H1 (cell line): ENCODE measurements at regions not wholly inside any gene's neighbourhood (a gene's known extent, or its start where the extent isn't known, plus 50 kb on each side); places are given as distances from the start of the nearest gene placed in this dataset.

Experiments
- CTCF ChIA-PET: fragments of 300-600 bp; sonication (Branson Sonifier 250); formaldehyde crosslinking; loops from one replicate; lab custom pipeline; 2021; ENCODE audit not compliant: partially characterized antibody; lab: Charles Lee
- POLR2A ChIA-PET: fragments of 300-600 bp; sonication (Branson Sonifier 250); formaldehyde crosslinking; loops from one replicate; lab custom pipeline; 2021; ENCODE audit warnings: inconsistent platforms; ENCODE audit not compliant: partially characterized antibody; lab: Charles Lee
- DNase-seq, 2 experiments: peaks; one replicate each; pipeline versions ENCODE4 v3.0.0 to v3.0.0-alpha.2; 2010 to 2022; ENCODE audit warnings: low spot score in 2 of 2, low read depth in 1 of 2, mixed read lengths in 1 of 2
- FAIRE-seq: peaks from 2 replicates; lab custom pipeline; 2011; peaks lifted over from hg19 to GRCh38; lab: Jason Lieb, UNC
- H2AFZ ChIP-seq: 2 replicates; pipeline ENCODE4 v1.8.1; 2012; ENCODE audit warnings: low read length, inconsistent platforms
- H2AK5ac ChIP-seq: 2 replicates; pipeline ENCODE4 v1.6.1; 2013; ENCODE audit warnings: low read depth, low read length
- H2BK120ac ChIP-seq: replicated peaks from 2 replicates; pipeline ENCODE3; 2013; ENCODE audit warnings: low read depth, low read length, inconsistent platforms
- H2BK12ac ChIP-seq: 2 replicates; pipeline ENCODE4 v1.6.1; 2013; ENCODE audit warnings: low read depth, low read length
- H2BK15ac ChIP-seq: 2 replicates; pipeline ENCODE4 v1.6.1; 2013; ENCODE audit warnings: low read length
- H2BK20ac ChIP-seq: 2 replicates; pipeline ENCODE4 v1.6.1; 2013; ENCODE audit warnings: low read length
- H2BK5ac ChIP-seq: 2 replicates; pipeline ENCODE4 v1.6.1; 2013; ENCODE audit warnings: low read depth, low read length
- H3K14ac ChIP-seq: 2 replicates; pipeline ENCODE4 v1.6.1; 2013; ENCODE audit warnings: inconsistent platforms; ENCODE audit not compliant: insufficient read length
- H3K18ac ChIP-seq: 2 replicates; pipeline ENCODE4 v1.6.1; 2013; ENCODE audit warnings: low read length; ENCODE audit errors: extremely low read depth
- H3K23ac ChIP-seq: 2 replicates; pipeline ENCODE4 v1.6.1; 2013; ENCODE audit warnings: inconsistent platforms; ENCODE audit not compliant: insufficient read length
- H3K23me2 ChIP-seq: 2 replicates; pipeline ENCODE4 v1.6.1; 2013; ENCODE audit warnings: low read depth, low read length
- H3K27ac ChIP-seq: 2 replicates; pipeline ENCODE4 v1.6.1; 2011; ENCODE audit warnings: low read depth, low read length, inconsistent platforms
- H3K27me3 ChIP-seq, 4 experiments: replicated peaks in 1 of 4; 1 replicate in 1 of 4; 2 replicates in 3 of 4; pipeline versions ENCODE4 v1.6.1 to v1.8.1; 2011 to 2013; ENCODE audit warnings: low read length in 3 of 4, mild to moderate bottlenecking in 3 of 4, inconsistent platforms in 2 of 4, mixed read lengths in 2 of 4, moderate library complexity in 1 of 4; ENCODE audit not compliant: control insufficient read depth in 3 of 4, insufficient read depth in 3 of 4; ENCODE audit errors: extremely low read depth in 1 of 4
- H3K36me3 ChIP-seq, 4 experiments: 2 replicates each; pipeline versions ENCODE4 v1.6.1 to v1.8.1; 2011 to 2013; ENCODE audit warnings: mild to moderate bottlenecking in 4 of 4, low read length in 3 of 4, moderate library complexity in 2 of 4, control low read depth in 1 of 4, inconsistent platforms in 1 of 4; ENCODE audit not compliant: insufficient read depth in 4 of 4, control insufficient read depth in 2 of 4
- H3K4ac ChIP-seq: replicated peaks from 2 replicates; pipeline ENCODE3; 2013; ENCODE audit warnings: low read length, low read depth, mixed read lengths, inconsistent platforms; ENCODE audit not compliant: insufficient read length
- H3K4me1 ChIP-seq, 4 experiments: replicated peaks in 1 of 4; 1 replicate in 1 of 4; 2 replicates in 3 of 4; pipeline versions ENCODE4 v1.6.1 to v1.8.1; 2011 to 2013; ENCODE audit warnings: low read length in 3 of 4, inconsistent platforms in 2 of 4, mixed read lengths in 1 of 4; ENCODE audit not compliant: insufficient read depth in 4 of 4, control insufficient read depth in 3 of 4
- H3K4me2 ChIP-seq, 2 experiments: 2 replicates each; pipeline versions ENCODE4 v1.6.1 to v1.8.1; 2011 to 2013; ENCODE audit warnings: low read depth in 2 of 2, low read length in 2 of 2, control low read depth in 1 of 2, inconsistent platforms in 1 of 2, mild to moderate bottlenecking in 1 of 2; ENCODE audit not compliant: insufficient read depth in 1 of 2
- H3K4me3 ChIP-seq, 4 experiments: fragments of 200-600, 300-600 bp in 1 of 4; sonication (generic), shearing (Covaris generic), sonication (Bioruptor Twin) in 1 of 4; 2 replicates each; pipeline versions ENCODE4 v1.5.1 to v1.8.1; 2011 to 2016; ENCODE audit warnings: low read length in 4 of 4, low read depth in 3 of 4, control low read depth in 2 of 4, inconsistent platforms in 2 of 4, mild to moderate bottlenecking in 2 of 4, mixed read lengths in 1 of 4, moderate library complexity in 1 of 4; ENCODE audit not compliant: insufficient read depth in 2 of 4; ENCODE audit errors: extremely low read depth in 1 of 4
- H3K56ac ChIP-seq: replicated peaks from 2 replicates; pipeline ENCODE3; 2013; ENCODE audit warnings: low read depth, mild to moderate bottlenecking, mixed read lengths, low read length, inconsistent platforms; ENCODE audit not compliant: insufficient read length
- H3K79me1 ChIP-seq: 2 replicates; pipeline ENCODE4 v1.6.1; 2013; ENCODE audit warnings: low read depth, low read length, control low read depth
- H3K79me2 ChIP-seq, 2 experiments: 2 replicates each; pipeline versions ENCODE4 v1.6.1 to v1.8.1; 2012 to 2013; ENCODE audit warnings: low read length in 2 of 2, mild to moderate bottlenecking in 2 of 2, inconsistent platforms in 1 of 2; ENCODE audit not compliant: insufficient read depth in 2 of 2, control insufficient read depth in 1 of 2
- H3K9ac ChIP-seq, 4 experiments: replicated peaks in 1 of 4; 1 replicate in 1 of 4; 2 replicates in 3 of 4; pipeline versions ENCODE4 v1.6.1 to v1.8.1; 2011 to 2013; ENCODE audit warnings: low read depth in 3 of 4, low read length in 3 of 4, control low read depth in 2 of 4, mild to moderate bottlenecking in 2 of 4, moderate library complexity in 2 of 4, inconsistent platforms in 1 of 4; ENCODE audit errors: extremely low read depth in 1 of 4
- H3K9me3 ChIP-seq, 2 experiments: 2 replicates each; pipeline versions ENCODE4 v1.6.1 to v1.8.1; 2012 to 2013; ENCODE audit warnings: mild to moderate bottlenecking in 2 of 2, moderate library complexity in 2 of 2, control low read depth in 1 of 2, inconsistent platforms in 1 of 2, low read depth in 1 of 2, low read length in 1 of 2, mixed read lengths in 1 of 2; ENCODE audit not compliant: insufficient read depth in 2 of 2
- H4K20me1 ChIP-seq, 2 experiments: replicated peaks in 1 of 2; 2 replicates each; pipeline versions ENCODE3 to v1.8.1; 2011 to 2013; ENCODE audit warnings: inconsistent platforms in 2 of 2, low read length in 2 of 2, mild to moderate bottlenecking in 1 of 2; ENCODE audit not compliant: insufficient read depth in 2 of 2, control insufficient read depth in 1 of 2
- H4K5ac ChIP-seq: 2 replicates; pipeline ENCODE4 v1.6.1; 2013; ENCODE audit warnings: low read length, low read depth, mixed read lengths, inconsistent platforms; ENCODE audit not compliant: insufficient read length
- H4K8ac ChIP-seq: 2 replicates; pipeline ENCODE4 v1.8.0; 2013; ENCODE audit warnings: mild to moderate bottlenecking, moderate library complexity, low read length, inconsistent platforms; ENCODE audit not compliant: insufficient read depth; ENCODE audit errors: extremely low read depth
- H4K91ac ChIP-seq: replicated peaks from 2 replicates; pipeline ENCODE3; 2013; ENCODE audit warnings: low read length, mixed read lengths, inconsistent platforms; ENCODE audit not compliant: insufficient read length
- ASH2L ChIP-seq: fragments of 200-600, 300-600 bp; sonication (generic); IDR thresholded peaks from one replicate; pipeline ENCODE4 v1.7.1; 2017; ENCODE audit warnings: low read length
- CEBPB ChIP-seq: IDR thresholded peaks from 2 replicates; pipeline ENCODE4 v1.6.1; 2012; ENCODE audit warnings: low read depth, low read length
- CHD2 ChIP-seq: IDR thresholded peaks from 2 replicates; pipeline ENCODE4 v1.6.1; 2012; ENCODE audit warnings: low read length, improper control_type of control experiment
- EGR1 ChIP-seq: IDR thresholded peaks from 2 replicates; pipeline ENCODE4 v1.6.1; 2011; ENCODE audit warnings: low read depth, low read length, borderline replicate concordance
- GTF2F1 ChIP-seq: IDR thresholded peaks from 2 replicates; pipeline ENCODE4 v1.6.1; 2012; ENCODE audit warnings: low read depth, low read length, improper control_type of control experiment, borderline replicate concordance
- HDAC2 ChIP-seq, 2 experiments: fragments of 300-600 bp in 1 of 2; sonication (generic) in 1 of 2; IDR thresholded peaks; 2 replicates each; pipeline ENCODE4 v1.6.1; 2011 to 2012; ENCODE audit warnings: low read depth in 2 of 2, low read length in 2 of 2, mild to moderate bottlenecking in 2 of 2, moderate library complexity in 2 of 2, borderline replicate concordance in 1 of 2, inconsistent platforms in 1 of 2
- KDM5A ChIP-seq: fragments of 200-600 bp; IDR thresholded peaks from 2 replicates; pipeline ENCODE4 v1.7.1; 2012; ENCODE audit warnings: mild to moderate bottlenecking, low read length, inconsistent platforms, mixed read lengths
- SUZ12 ChIP-seq: fragments of 200-600 bp; sonication (generic); IDR thresholded peaks from 2 replicates; pipeline ENCODE4 v1.6.1; 2012; ENCODE audit warnings: mild to moderate bottlenecking, inconsistent platforms, low read length, moderate library complexity, mixed read lengths
- TAF1 ChIP-seq: IDR thresholded peaks from 2 replicates; pipeline ENCODE4 v1.6.1; 2011; ENCODE audit warnings: mild to moderate bottlenecking, low read depth, low read length
- USF2 ChIP-seq: IDR thresholded peaks from 2 replicates; pipeline ENCODE4 v1.6.1; 2011; ENCODE audit warnings: low read length, improper control_type of control experiment
- YY1 ChIP-seq: IDR thresholded peaks from 2 replicates; pipeline ENCODE4 v1.6.1; 2011; ENCODE audit warnings: low read depth, mild to moderate bottlenecking, low read length
- TF ChIP-seq, protein P1 (sequence below), 3 experiments: IDR thresholded peaks; 1 replicate in 2 of 3; 2 replicates in 1 of 3; pipeline versions ENCODE4 v1.5.1 to v1.6.1; 2011; ENCODE audit warnings: low read length in 3 of 3, mild to moderate bottlenecking in 3 of 3, inconsistent platforms in 2 of 3, low read depth in 1 of 3, moderate library complexity in 1 of 3; ENCODE audit not compliant: insufficient read depth in 1 of 3; ENCODE audit errors: control extremely low read depth in 1 of 3

DNA sequence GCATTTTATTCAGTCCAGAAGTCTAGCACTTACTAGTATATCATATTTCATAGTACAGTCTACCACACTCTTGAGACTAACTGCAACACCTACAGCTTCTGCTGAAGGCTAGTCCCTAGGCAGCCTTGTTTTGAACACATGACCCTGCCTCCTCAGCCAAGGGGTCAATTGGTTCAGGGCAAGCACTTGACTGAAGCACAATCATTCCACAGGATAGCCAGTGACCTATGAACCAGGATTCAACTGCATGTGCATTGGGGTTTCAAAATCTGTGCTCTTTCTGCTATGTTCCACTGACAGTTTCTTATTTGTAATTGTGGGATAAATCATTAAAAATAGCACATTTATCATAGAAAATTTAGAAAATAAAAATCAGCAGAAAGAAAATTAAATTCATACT is 186.8 kb downstream of the TMEM161B start:
- no peak overlapping the region for H3K4me2 ChIP-seq
- H2AK5ac ChIP-seq: no peak overlapping the region
- no peak overlapping the region for H3K4ac ChIP-seq
- H3K23me2 ChIP-seq: no peaks in the 10 kb centered on the region
- no peaks in the 10 kb centered on the region for H3K27me3 ChIP-seq
- H2BK12ac ChIP-seq: no peak overlapping the region
- POLR2A ChIA-PET: no interaction called here
- H2BK120ac ChIP-seq: no peak overlapping the region
- no peak overlapping the region for H3K56ac ChIP-seq
- no peak overlapping the region for H3K14ac ChIP-seq
- H2AFZ ChIP-seq: no peak overlapping the region
- H3K9ac ChIP-seq: no peak overlapping the region
- H2BK20ac ChIP-seq: no peak overlapping the region
- no peak overlapping the region for H4K5ac ChIP-seq
- H3K36me3 ChIP-seq: no peaks in the 10 kb centered on the region
- no peak overlapping the region for H2BK5ac ChIP-seq
- no peak overlapping the region for H3K18ac ChIP-seq
- FAIRE-seq (no peak), DNase-seq (no peak)
- H3K4me3 ChIP-seq: no peak overlapping the region
- no peaks in the 10 kb centered on the region for H3K4me1 ChIP-seq
- no peak overlapping the region for H4K91ac ChIP-seq
- H4K20me1 ChIP-seq: no peaks in the 10 kb centered on the region
- H3K79me2 ChIP-seq: no peaks in the 10 kb centered on the region
- H3K23ac ChIP-seq: no peak overlapping the region
- 0 out of 4 replicates have a peak, but pooled peaks cover 0 to 3% of the 10 kb centered on the region in 2 experiments for H3K9me3 ChIP-seq
- no peaks in the 10 kb centered on the region for H3K79me1 ChIP-seq
- H4K8ac ChIP-seq: no peak overlapping the region
- H3K27ac ChIP-seq: no peak overlapping the region
- H2BK15ac ChIP-seq: no peak overlapping the region
- CTCF ChIA-PET: no interaction called here
- TF ChIP-seq GTF2F1: no peak
- TF ChIP-seq USF2: no peak
- TF ChIP-seq CHD2: no peak
- no peak for TF ChIP-seq TAF1
- TF ChIP-seq, protein P1, sequence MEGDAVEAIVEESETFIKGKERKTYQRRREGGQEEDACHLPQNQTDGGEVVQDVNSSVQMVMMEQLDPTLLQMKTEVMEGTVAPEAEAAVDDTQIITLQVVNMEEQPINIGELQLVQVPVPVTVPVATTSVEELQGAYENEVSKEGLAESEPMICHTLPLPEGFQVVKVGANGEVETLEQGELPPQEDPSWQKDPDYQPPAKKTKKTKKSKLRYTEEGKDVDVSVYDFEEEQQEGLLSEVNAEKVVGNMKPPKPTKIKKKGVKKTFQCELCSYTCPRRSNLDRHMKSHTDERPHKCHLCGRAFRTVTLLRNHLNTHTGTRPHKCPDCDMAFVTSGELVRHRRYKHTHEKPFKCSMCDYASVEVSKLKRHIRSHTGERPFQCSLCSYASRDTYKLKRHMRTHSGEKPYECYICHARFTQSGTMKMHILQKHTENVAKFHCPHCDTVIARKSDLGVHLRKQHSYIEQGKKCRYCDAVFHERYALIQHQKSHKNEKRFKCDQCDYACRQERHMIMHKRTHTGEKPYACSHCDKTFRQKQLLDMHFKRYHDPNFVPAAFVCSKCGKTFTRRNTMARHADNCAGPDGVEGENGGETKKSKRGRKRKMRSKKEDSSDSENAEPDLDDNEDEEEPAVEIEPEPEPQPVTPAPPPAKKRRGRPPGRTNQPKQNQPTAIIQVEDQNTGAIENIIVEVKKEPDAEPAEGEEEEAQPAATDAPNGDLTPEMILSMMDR (IDR thresholded peaks at IDR 0.05; ENCODE audit: control extremely low read depth in 1 of 3, insufficient read depth in 1 of 3, low read depth in 1 of 3, low read length in 3 of 3): no peak
- no peak for TF ChIP-seq EGR1
- no peak for TF ChIP-seq SUZ12
- TF ChIP-seq CEBPB: no peak
- TF ChIP-seq YY1: no peak
- no peak for TF ChIP-seq HDAC2 (IDR thresholded peaks at IDR 0.05; ENCODE audit: borderline replicate concordance in 1 of 2, low read depth in 2 of 2, low read length in 2 of 2)
- no peak for TF ChIP-seq KDM5A
- TF ChIP-seq ASH2L: no peak
